ENCODE measurements at regions not wholly inside any gene's neighbourhood (a gene's known extent, or its start where the extent isn't known, plus 50 kb on each side); places are given as distances from the start of the nearest gene placed in this dataset.

- no peak overlapping the region for H3K4me3 ChIP-seq (ENCODE audit: low read depth, low read length)
- peaks cover 21% of the 10 kb centered on the region for H3K4me1 ChIP-seq
- Mint-ChIP-seq H3K27ac (ENCODE audit: unreplicated experiment) (no peak overlapping the region), H3K27me3 (ENCODE audit: insufficient read depth, unreplicated experiment) (no peaks in the 10 kb centered on the region), H3K36me3 (ENCODE audit: insufficient read depth, unreplicated experiment) (no peaks in the 10 kb centered on the region), H3K4me3 (ENCODE audit: unreplicated experiment) (no peak overlapping the region), H3K9me3 (ENCODE audit: unreplicated experiment) (peaks cover 24% of the 10 kb centered on the region), H3K4me1 (ENCODE audit: low read depth, unreplicated experiment) (peaks cover 22% of the 10 kb centered on the region)
- intact Hi-C loops (cut with micrococcal nuclease; ENCODE audit: unreplicated experiment) = no loop called here
- CTCF ChIA-PET = no interaction called here
- no peak for DNase-seq
- 0 out of 2 replicates have a peak, but pooled peaks cover 12% of the 10 kb centered on the region for H3K9me3 ChIP-seq
- no peaks in the 10 kb centered on the region for H3K27me3 ChIP-seq (replicated peaks; ENCODE audit: control insufficient read depth, insufficient read depth, low read length)
- POLR2A ChIA-PET = no interaction called here
- H3K36me3 ChIP-seq (ENCODE audit: control insufficient read depth, insufficient read depth, low read length) = no peaks in the 10 kb centered on the region
- no peak for TF ChIP-seq CTCF (IDR thresholded peaks at IDR 0.05; ENCODE audit: insufficient read depth in 1 of 2, low read depth in 1 of 2, low read length in 1 of 2, severe bottlenecking in 1 of 2, unreplicated experiment in 1 of 2)
- BruUV-seq (replicated peaks) = no TSS peak
Measured at GRCh38 chr20:1845163-1845523, 50.1 kb upstream of the SIRPA start.

- H3K4me1 ChIP-seq = peaks cover 24% of the 10 kb centered on the region
- no peak overlapping the region for H3K4me3 ChIP-seq (ENCODE audit: low read depth, low read length)
- 0 out of 2 replicates have a peak, but pooled peaks cover 12% of the 10 kb centered on the region for H3K9me3 ChIP-seq
- peaks cover 28% of the 10 kb centered on the region for H3K4me1 Mint-ChIP-seq (ENCODE audit: low read depth, unreplicated experiment)
- ChIA-PET POLR2A (no interaction called here), CTCF (interaction anchor here (1.0 kb wide), 1 partner anchor 67 kb away, joined by 3 read pairs; no protein-coding TSS in a partner anchor)
- H3K36me3 ChIP-seq (ENCODE audit: control insufficient read depth, insufficient read depth, low read length) = no peaks in the 10 kb centered on the region
- no peaks in the 10 kb centered on the region for H3K27me3 Mint-ChIP-seq (ENCODE audit: insufficient read depth, unreplicated experiment)
- no peak for TF ChIP-seq CTCF (IDR thresholded peaks at IDR 0.05; ENCODE audit: insufficient read depth in 1 of 2, low read depth in 1 of 2, low read length in 1 of 2, severe bottlenecking in 1 of 2, unreplicated experiment in 1 of 2)
- intact Hi-C loops (cut with micrococcal nuclease; ENCODE audit: unreplicated experiment) = no loop called here
- H3K9me3 Mint-ChIP-seq (ENCODE audit: unreplicated experiment) = peaks cover 30% of the 10 kb centered on the region
- H3K27ac Mint-ChIP-seq (ENCODE audit: unreplicated experiment) = no peak overlapping the region
- BruUV-seq (replicated peaks) = no TSS peak
- no peaks in the 10 kb centered on the region for H3K27me3 ChIP-seq (replicated peaks; ENCODE audit: control insufficient read depth, insufficient read depth, low read length)
- H3K36me3 Mint-ChIP-seq (ENCODE audit: insufficient read depth, unreplicated experiment) = no peaks in the 10 kb centered on the region
- no peak overlapping the region for H3K4me3 Mint-ChIP-seq (ENCODE audit: unreplicated experiment)
- DNase-seq = no peak
Measured at GRCh38 chr20:1844325-1845162, 50.7 kb upstream of the SIRPA start.

GRCh38 chr20:1842281-1842680, 52.9 kb upstream of the SIRPA start:
- no TSS peak for BruUV-seq (replicated peaks)
- POLR2A ChIA-PET = no interaction called here

More at GRCh38 chr20:1842281-1842680, 52.9 kb upstream of the SIRPA start:
- no peaks in the 10 kb centered on the region for H3K36me3 Mint-ChIP-seq (ENCODE audit: insufficient read depth, unreplicated experiment)
- intact Hi-C loops (cut with micrococcal nuclease; ENCODE audit: unreplicated experiment) = no loop called here
- peaks cover 29% of the 10 kb centered on the region for H3K9me3 Mint-ChIP-seq (ENCODE audit: unreplicated experiment)
- H3K36me3 ChIP-seq (ENCODE audit: control insufficient read depth, insufficient read depth, low read length) = no peaks in the 10 kb centered on the region
- peak overlapping the region; percentile 20 for H3K27ac Mint-ChIP-seq (ENCODE audit: unreplicated experiment)
- H3K4me1 Mint-ChIP-seq (ENCODE audit: low read depth, unreplicated experiment) = peaks cover 18% of the 10 kb centered on the region
- H3K27me3 ChIP-seq (replicated peaks; ENCODE audit: control insufficient read depth, insufficient read depth, low read length) = no peaks in the 10 kb centered on the region
- no peak overlapping the region for H3K4me3 Mint-ChIP-seq (ENCODE audit: unreplicated experiment)
- 0 out of 2 replicates have a peak, but pooled peaks cover 10% of the 10 kb centered on the region for H3K9me3 ChIP-seq
- no peak for DNase-seq
- H3K4me3 ChIP-seq (ENCODE audit: low read depth, low read length) = no peak overlapping the region
- H3K4me1 ChIP-seq = peaks cover 10% of the 10 kb centered on the region
- no peaks in the 10 kb centered on the region for H3K27me3 Mint-ChIP-seq (ENCODE audit: insufficient read depth, unreplicated experiment)
- CTCF ChIA-PET = no interaction called here
- no peak for TF ChIP-seq CTCF (IDR thresholded peaks at IDR 0.05; ENCODE audit: insufficient read depth in 1 of 2, low read depth in 1 of 2, low read length in 1 of 2, severe bottlenecking in 1 of 2, unreplicated experiment in 1 of 2)
